Hepatocyte (in vitro differentiated cells): ENCODE measurements at regions not wholly inside any gene's neighbourhood (a gene's known extent, or its start where the extent isn't known, plus 50 kb on each side); places are given as distances from the start of the nearest gene placed in this dataset.

Experiments used
- DNase-seq: peaks from one replicate; pipeline ENCODE4 v3.0.0-alpha.2; 2016; ENCODE audit warnings: low spot score
- H2AFZ ChIP-seq: fragments of 200-600 bp; sonication (generic); 2 replicates; pipeline ENCODE4 v1.6.0; 2016; ENCODE audit warnings: antibody characterized with exemption, mild to moderate bottlenecking
- H3K27ac ChIP-seq: fragments of 200-600 bp; sonication (generic); 2 replicates; pipeline ENCODE4 v1.5.1; 2016; ENCODE audit warnings: mild to moderate bottlenecking
- H3K27me3 ChIP-seq: fragments of 200-600 bp; sonication (generic); 2 replicates; pipeline ENCODE4 v1.6.1; 2016
- H3K36me3 ChIP-seq: fragments of 200-600 bp; sonication (generic); replicated peaks from 2 replicates; pipeline ENCODE4 v1.5.1; 2016; ENCODE audit warnings: low read depth; ENCODE audit not compliant: insufficient read depth
- H3K4me1 ChIP-seq: fragments of 200-600 bp; sonication (generic); 2 replicates; pipeline ENCODE4 v1.5.1; 2016; ENCODE audit warnings: mild to moderate bottlenecking, moderate library complexity; ENCODE audit not compliant: insufficient read depth
- H3K4me2 ChIP-seq: fragments of 200-600 bp; sonication (generic); 2 replicates; pipeline ENCODE4 v1.6.0; 2016
- H3K4me3 ChIP-seq: fragments of 200-600 bp; sonication (generic); 2 replicates; pipeline ENCODE4 v1.5.1; 2016; ENCODE audit warnings: mild to moderate bottlenecking
- H3K79me2 ChIP-seq: fragments of 200-600 bp; sonication (generic); 2 replicates; pipeline ENCODE4 v1.6.0; 2017; ENCODE audit warnings: mild to moderate bottlenecking
- H3K9me2 ChIP-seq: fragments of 200-600 bp; sonication (generic); replicated peaks from 2 replicates; pipeline ENCODE4 v1.6.0; 2017; ENCODE audit warnings: mild to moderate bottlenecking; ENCODE audit not compliant: insufficient read depth
- H3K9me3 ChIP-seq: fragments of 200-600 bp; sonication (generic); 2 replicates; pipeline ENCODE4 v1.5.1; 2016; ENCODE audit warnings: low read depth, mild to moderate bottlenecking
- H4K20me1 ChIP-seq: fragments of 200-600 bp; sonication (generic); 2 replicates; pipeline ENCODE4 v1.6.0; 2016; ENCODE audit warnings: mild to moderate bottlenecking; ENCODE audit not compliant: insufficient read depth, poor library complexity, severe bottlenecking
- CTCF ChIP-seq: fragments of 200-600 bp; sonication (generic); IDR thresholded peaks from 2 replicates; pipeline ENCODE4 v1.5.1; 2016; ENCODE audit warnings: antibody characterized with exemption, mild to moderate bottlenecking; ENCODE audit not compliant: poor library complexity
- EZH2 ChIP-seq: fragments of 200-600 bp; sonication (generic); IDR thresholded peaks from 2 replicates; pipeline ENCODE4 v1.6.1; 2016; ENCODE audit warnings: antibody characterized with exemption, mild to moderate bottlenecking, borderline replicate concordance
- EZH2phosphoT487 ChIP-seq: fragments of 200-600 bp; sonication (generic); IDR thresholded peaks from one replicate; pipeline ENCODE4 v1.6.1; 2018; ENCODE audit warnings: antibody characterized with exemption, mild to moderate bottlenecking, low read depth, moderate library complexity; ENCODE audit not compliant: unreplicated experiment, severe bottlenecking
- WGBS: methylation state at CpG from one replicate; pipeline ENCODE4 v1.1.6; 2016; ENCODE audit warnings: low lambda C conversion rate; ENCODE audit errors: missing lambda C conversion rate; 5-methylcytosine and 5-hydroxymethylcytosine counted together

- Histone ChIP-seq H3K4me1 (peaks cover 12% of the 10 kb centered on the region), H3K27me3 (no peaks in the 10 kb centered on the region), H3K4me3 (no peak overlapping the region), H3K4me2 (no peak overlapping the region), H3K36me3 (no peaks in the 10 kb centered on the region), H3K9me3 (no peaks in the 10 kb centered on the region), H4K20me1 (no peaks in the 10 kb centered on the region), H2AFZ (no peak overlapping the region), H3K79me2 (no peaks in the 10 kb centered on the region), H3K9me2 (no peaks in the 10 kb centered on the region), H3K27ac (no peak overlapping the region)
- DNase-seq = no peak
- TF ChIP-seq EZH2phosphoT487 = no peak
- no peak for TF ChIP-seq EZH2
- TF ChIP-seq CTCF = no peak
- WGBS = 89% methylated on average over 23 of the region's 23 CpGs
Measured at GRCh38 chr13:22063416-22064124, 392.7 kb downstream of the FGF9 start.

- H3K79me2 ChIP-seq = no peaks in the 10 kb centered on the region
- no peak overlapping the region for H3K27ac ChIP-seq
- H3K4me3 ChIP-seq = no peak overlapping the region
- no peaks in the 10 kb centered on the region for H3K9me2 ChIP-seq
- no peaks in the 10 kb centered on the region for H3K9me3 ChIP-seq
- 55% methylated on average over 13 of the region's 13 CpGs for whole genome bisulfite sequencing
- no peak for DNase-seq
- no peaks in the 10 kb centered on the region for H3K36me3 ChIP-seq
- no peak for TF ChIP-seq EZH2
- TF ChIP-seq CTCF = no peak
- TF ChIP-seq EZH2phosphoT487 = no peak
- peaks cover 12% of the 10 kb centered on the region for H3K4me1 ChIP-seq
- no peak overlapping the region for H3K4me2 ChIP-seq
- H4K20me1 ChIP-seq = no peaks in the 10 kb centered on the region
- no peaks in the 10 kb centered on the region for H3K27me3 ChIP-seq
- no peak overlapping the region for H2AFZ ChIP-seq
Measured at GRCh38 chr13:22064854-22065620, 394.2 kb downstream of the FGF9 start.

GRCh38 chr13:22073718-22074117, 402.8 kb downstream of the FGF9 start:
- no peak overlapping the region for H3K4me2 ChIP-seq
- DNase-seq = no peak
- H2AFZ ChIP-seq = no peak overlapping the region
- H4K20me1 ChIP-seq = no peaks in the 10 kb centered on the region
- H3K27me3 ChIP-seq = no peaks in the 10 kb centered on the region
- H3K4me1 ChIP-seq = no peaks in the 10 kb centered on the region
- no peak overlapping the region for H3K27ac ChIP-seq
- no peak overlapping the region for H3K4me3 ChIP-seq
- H3K9me2 ChIP-seq = no peaks in the 10 kb centered on the region
- WGBS = 63% methylated on average over 5 of the region's 5 CpGs
- no peaks in the 10 kb centered on the region for H3K79me2 ChIP-seq
- H3K9me3 ChIP-seq = no peaks in the 10 kb centered on the region
- H3K36me3 ChIP-seq = no peaks in the 10 kb centered on the region
- TF ChIP-seq EZH2phosphoT487 (no peak), CTCF (no peak), EZH2 (no peak)
